22Rv1 (cell line): ENCODE measurements at regions not wholly inside any gene's neighbourhood (a gene's known extent, or its start where the extent isn't known, plus 50 kb on each side); places are given as distances from the start of the nearest gene placed in this dataset.

Experiments
- ZFX ChIP-seq: fragments of 450-650 bp; IDR thresholded peaks from 2 replicates; pipeline ENCODE4 v1.6.1; 2017; ENCODE audit warnings: antibody characterized with exemption, borderline replicate concordance
- TF ChIP-seq, protein P1 (sequence below): fragments of 450-650 bp; IDR thresholded peaks from 2 replicates; pipeline ENCODE4 v1.5.1; 2017; ENCODE audit warnings: mild to moderate bottlenecking

- TF ChIP-seq, protein P1, sequence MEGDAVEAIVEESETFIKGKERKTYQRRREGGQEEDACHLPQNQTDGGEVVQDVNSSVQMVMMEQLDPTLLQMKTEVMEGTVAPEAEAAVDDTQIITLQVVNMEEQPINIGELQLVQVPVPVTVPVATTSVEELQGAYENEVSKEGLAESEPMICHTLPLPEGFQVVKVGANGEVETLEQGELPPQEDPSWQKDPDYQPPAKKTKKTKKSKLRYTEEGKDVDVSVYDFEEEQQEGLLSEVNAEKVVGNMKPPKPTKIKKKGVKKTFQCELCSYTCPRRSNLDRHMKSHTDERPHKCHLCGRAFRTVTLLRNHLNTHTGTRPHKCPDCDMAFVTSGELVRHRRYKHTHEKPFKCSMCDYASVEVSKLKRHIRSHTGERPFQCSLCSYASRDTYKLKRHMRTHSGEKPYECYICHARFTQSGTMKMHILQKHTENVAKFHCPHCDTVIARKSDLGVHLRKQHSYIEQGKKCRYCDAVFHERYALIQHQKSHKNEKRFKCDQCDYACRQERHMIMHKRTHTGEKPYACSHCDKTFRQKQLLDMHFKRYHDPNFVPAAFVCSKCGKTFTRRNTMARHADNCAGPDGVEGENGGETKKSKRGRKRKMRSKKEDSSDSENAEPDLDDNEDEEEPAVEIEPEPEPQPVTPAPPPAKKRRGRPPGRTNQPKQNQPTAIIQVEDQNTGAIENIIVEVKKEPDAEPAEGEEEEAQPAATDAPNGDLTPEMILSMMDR: no peak
- TF ChIP-seq ZFX: no peak
These were observed 1394.6 kb upstream of the AGA start for GRCh38 chr4:178836865-178837264.
